Stimulated activated CD8-positive, alpha-beta memory T cell treated with anti-CD3 and anti-CD28 coated beads, Interleukin-7, amount 100 ng/mL, for 1 hour (primary cell): ENCODE measurements at regions not wholly inside any gene's neighbourhood (a gene's known extent, or its start where the extent isn't known, plus 50 kb on each side); places are given as distances from the start of the nearest gene placed in this dataset.
"Not testable (repeated sequence)": the region's sequence is repeated elsewhere in the genome, so short reads cannot be mapped to it uniquely, and the experiment has no call there.

ENCODE experiments used
- DNase-seq, 2 donors: peaks; one replicate each; pipeline ENCODE4 v3.0.0-alpha.2; 2020; ENCODE audit warnings: low read depth in 2 of 2

DNA sequence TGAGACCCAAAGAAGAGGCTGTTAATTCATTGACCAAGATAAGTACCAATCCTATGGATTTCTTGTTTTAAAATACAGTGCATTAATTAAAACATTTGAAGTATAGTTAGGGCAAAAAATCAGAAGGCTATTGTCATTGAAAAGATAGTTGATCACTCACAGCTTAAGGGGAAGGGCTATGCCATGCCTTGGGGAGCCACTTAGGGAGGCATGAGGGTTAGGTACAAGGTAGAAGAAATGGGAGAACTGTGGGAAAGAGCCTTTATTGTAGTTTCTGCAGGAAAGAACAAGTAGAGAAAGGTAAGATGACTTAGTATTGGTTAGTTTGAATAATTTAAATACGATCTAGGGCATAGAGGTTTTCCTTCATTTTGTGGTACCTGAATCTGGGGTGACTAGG lies 1285.5 kb upstream of the TMEFF2 start:
- no peak for DNase-seq

DNA sequence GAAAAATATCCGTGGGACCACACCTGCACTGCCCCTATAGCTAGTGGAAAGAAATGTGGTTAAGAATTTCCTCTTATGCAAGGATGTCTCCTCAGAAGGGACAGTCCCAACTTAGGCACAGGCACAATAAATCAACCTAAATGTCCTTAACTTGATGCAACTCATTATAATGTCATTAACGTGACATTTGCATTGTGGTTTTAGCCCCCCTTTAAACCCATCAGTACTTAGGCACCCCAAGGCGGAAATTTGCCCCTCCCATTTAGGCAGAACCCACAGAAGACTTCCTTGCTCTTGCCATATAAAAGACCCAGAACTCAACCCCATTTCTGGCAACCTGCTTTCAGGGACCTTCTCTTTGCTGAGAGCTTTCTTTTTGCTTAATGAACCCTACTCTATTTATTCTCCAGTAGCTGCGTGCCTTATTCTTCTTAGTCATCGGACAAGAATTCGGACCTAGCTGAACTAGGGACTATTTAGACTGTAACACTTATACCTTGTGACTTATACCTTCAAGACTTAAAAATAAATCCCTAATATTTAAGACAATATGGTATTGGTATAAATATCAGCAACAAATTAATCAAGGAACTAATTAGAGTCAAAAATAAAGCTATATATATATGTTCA lies 1281.6 kb upstream of the TMEFF2 start:
- no peak for DNase-seq

DNA sequence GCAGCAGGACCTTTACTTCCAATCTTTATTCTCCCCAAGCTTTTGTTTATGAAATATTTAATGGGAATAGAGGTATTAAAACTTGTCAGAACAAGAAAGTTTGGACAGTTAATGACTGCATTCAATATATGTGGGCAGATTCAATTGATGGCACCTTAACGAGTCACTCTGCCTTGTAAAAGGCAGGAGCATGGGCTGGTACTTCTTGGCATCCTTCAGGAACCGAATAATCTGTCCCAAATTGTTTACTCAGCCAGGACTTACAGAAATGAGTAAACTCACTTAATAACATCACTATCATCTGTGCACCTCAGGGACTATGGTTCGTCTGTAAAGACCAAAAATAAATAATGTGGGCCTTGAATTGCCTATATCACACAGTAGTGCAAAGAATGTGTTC lies 1280.3 kb upstream of the TMEFF2 start:
- DNase-seq, result no peak

- no peak for DNase-seq
Measured at GRCh38 chr2:193469251-193469650, 1274.5 kb upstream of the TMEFF2 start.

DNA sequence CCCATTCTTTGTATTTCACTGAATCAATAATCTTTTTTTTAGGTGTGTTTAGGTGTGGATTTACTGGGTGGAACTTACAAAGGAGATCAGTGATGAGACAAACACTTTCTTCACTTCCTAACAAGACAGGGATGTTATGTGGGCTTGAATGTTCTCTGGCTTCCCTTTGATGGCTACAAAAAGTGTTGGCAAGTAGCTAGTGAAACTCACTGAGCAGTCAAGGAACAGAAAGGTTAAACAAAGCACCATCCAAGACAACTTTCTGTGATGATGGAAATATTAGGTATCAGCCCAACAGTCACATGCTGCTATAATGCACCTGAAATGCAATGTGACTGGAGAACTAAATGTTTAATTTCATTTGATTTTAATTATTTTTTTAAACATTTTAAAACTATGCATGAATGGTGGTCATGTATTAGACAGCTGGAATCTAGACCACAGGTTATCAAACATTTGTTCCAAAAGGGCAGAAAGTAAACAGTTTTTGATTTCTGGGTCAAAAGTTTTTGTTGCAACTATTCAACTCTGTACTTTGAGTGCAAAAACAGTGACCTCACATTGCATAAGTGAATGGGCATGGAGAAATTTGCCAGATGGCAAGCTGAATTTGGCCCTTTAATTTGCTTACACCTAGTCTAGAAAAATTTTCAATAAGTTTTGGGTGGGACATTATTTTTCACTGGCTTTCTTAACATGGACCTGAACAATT lies 1272.7 kb upstream of the TMEFF2 start:
- DNase-seq, result no peak

DNA sequence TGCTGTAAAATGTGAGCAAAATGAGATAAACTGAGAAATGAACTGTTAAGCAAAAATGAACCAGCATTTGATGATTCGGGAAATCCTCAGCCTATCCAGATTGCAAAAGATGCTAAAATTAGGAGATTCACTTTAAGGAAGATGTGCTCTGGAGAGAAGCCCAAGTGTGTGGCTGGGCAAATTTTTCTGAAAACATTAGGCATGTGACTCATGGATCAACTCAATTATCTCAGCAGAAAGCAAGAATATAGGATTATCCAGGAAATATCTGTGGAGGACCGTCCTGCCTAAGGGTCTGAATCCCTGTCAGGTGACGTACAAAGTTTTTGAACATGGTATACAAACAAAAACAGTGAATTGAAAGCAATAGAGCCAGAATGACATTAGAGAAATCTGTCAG lies 1268.3 kb upstream of the TMEFF2 start:
- DNase-seq, result no peak

GRCh38 chr2:193462411-193462810 lies 1267.7 kb upstream of the TMEFF2 start:
- no peak for DNase-seq

GRCh38 chr2:193461431-193461934 lies 1266.8 kb upstream of the TMEFF2 start:
- DNase-seq, result no peak

DNA sequence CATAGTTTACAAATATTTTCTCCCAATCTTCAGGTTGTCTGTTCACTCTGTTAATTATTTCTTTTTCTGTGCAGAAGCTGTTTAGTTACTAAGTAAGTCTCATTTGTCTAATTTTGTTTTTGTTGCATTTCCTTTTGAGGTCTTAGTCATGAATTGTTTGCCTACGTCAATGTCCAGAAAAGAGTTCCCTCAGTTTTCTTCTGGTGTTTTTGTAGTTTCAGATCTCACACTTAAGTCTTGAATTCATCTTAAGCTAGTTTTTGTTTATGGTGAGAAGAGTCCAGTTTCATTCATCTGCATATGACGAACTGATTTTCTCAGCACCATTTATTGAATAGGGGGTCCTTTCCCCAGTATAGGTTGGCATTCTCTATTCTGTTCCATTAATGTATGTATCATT lies 1252.2 kb upstream of the TMEFF2 start:
- no peak for DNase-seq

GRCh38 chr2:193442293-193442692 lies 1247.6 kb upstream of the TMEFF2 start:
- DNase-seq, result no peak

- no peak for DNase-seq
Measured at GRCh38 chr2:193428336-193428818, 1233.6 kb upstream of the TMEFF2 start.

GRCh38 chr2:193412368-193412767 lies 1217.6 kb upstream of the TMEFF2 start:
- not testable (repeated sequence) for DNase-seq

GRCh38 chr2:193409951-193410350 lies 1215.2 kb upstream of the TMEFF2 start:
- no peak for DNase-seq

DNA sequence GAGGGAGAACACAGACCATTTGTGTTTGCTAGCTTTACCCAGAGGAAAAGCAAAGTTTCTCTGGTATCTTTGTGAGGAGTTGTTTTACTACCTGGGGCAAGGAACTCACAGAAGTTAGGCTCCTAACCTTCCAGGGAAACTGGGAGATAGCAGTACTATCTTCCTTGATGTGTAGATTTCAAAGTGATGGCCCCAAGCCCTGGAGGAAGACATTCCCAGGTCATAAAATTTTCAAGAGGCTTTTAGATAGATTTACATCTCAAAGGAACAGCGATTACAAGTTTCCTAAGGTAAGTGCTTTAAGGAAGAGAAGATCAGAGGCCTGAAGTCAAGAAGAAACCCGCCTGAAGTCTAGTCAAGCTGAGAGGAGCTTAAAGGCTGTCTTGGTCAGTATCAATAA lies 1187.8 kb upstream of the TMEFF2 start:
- no peak for DNase-seq

DNA sequence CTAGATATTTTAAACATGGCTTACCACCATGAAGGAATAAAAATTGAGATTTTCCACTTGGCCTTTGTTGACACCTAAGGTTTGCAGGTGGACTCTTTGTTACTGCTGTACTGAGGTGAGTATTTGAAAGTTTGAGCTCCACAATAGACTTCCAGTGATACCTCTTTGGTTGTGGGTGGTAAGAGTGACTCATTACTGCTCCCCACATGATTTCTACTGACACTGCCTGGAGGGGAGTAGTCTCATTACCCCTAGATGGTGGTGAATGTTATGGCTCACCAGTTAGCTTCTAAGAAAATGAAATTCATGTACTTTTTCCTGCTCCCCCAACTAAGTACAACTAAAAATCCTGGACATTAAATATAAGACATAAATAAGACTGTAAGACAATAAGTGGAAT lies 1183.1 kb upstream of the TMEFF2 start:
- DNase-seq, result no peak

DNA sequence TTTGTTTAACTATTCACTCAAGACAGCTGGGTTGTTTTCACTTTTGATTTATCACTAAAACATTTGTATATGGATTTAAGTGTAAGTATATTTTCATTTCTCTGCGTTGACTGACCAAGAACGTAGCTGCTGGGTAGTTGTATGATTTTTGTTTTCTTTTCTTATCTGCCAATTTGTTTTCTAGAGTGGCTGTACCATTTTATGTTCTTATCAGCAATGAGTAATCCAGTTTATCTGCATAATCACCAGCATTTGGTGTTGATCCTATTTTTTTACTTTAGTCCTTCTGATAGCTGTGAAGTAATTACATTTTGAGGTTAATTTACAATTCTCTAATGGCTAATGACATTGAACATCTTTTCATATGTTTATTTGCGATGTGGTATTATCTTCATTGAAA lies 1178.4 kb upstream of the TMEFF2 start:
- no peak for DNase-seq

DNA sequence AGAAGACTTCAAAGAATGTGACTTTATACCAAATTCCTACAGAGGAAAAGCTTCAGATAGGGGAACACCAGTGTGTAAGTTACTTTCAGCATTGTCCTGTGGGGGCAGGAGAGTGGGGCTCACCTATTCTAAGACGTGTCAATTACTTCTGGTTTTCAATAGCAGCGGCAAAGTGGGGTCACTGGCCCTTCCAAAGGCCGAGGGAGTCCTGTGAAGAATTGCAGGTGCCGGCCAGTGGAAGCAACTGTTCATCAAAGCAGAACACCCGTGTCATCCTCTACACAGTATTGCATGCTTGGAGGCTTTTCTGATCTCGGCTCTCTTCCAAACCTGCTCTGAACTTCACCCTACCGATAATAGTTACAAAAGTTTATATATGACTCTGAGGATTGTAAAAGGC lies 1176.5 kb upstream of the TMEFF2 start:
- no peak for DNase-seq

GRCh38 chr2:193368615-193369014 lies 1173.9 kb upstream of the TMEFF2 start:
- no peak for DNase-seq

- DNase-seq, result no peak
Measured at GRCh38 chr2:193357508-193357907, 1162.8 kb upstream of the TMEFF2 start.

- not testable (repeated sequence) for DNase-seq
Measured at GRCh38 chr2:193352665-193353242, 1158.0 kb upstream of the TMEFF2 start.

DNA sequence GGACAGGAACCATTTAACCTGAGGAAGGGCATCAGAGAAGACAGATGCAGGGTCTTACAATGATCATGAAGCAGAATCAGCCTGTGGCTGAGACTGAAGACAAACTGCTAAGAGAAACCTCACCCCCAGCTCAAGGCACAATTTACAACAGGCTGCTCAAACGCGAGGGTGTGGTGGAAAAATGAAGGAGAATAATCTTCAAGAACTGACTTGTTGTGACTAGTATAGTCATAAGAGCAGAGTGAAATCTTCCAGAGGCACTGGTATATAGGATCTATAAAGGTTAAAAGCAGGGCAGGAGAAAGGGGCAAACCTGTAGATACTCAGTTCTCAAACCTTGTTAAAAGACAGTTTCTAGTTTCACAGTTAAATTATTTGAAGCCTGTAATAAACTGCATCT lies 1155.8 kb upstream of the TMEFF2 start:
- no peak for DNase-seq

- DNase-seq, result no peak
Measured at GRCh38 chr2:193349642-193350041, 1154.9 kb upstream of the TMEFF2 start.

DNA sequence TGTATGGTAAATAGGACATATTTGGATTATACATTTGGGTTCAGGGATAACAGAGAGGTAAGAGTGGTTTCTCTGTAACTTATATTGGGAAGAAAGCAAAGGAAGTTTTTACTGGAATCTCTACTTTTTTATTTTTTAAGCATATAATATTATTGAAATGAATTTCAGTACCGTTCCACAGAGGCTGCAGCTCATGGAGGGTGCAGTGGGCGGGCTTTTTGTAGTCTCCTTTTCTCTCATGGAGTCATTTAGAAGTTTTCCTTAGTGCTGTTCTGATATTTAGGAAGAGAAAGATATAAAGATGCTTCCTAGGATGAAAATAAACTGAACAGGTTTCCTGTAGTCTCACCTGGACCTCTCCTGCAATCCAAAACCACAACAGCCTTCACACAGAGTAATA lies 1153.3 kb upstream of the TMEFF2 start:
- DNase-seq, result no peak
